ENCODE measurements at regions not wholly inside any gene's neighbourhood (a gene's known extent, or its start where the extent isn't known, plus 50 kb on each side); places are given as distances from the start of the nearest gene placed in this dataset.

GRCh38 chr5:154587123-154588026, 109.3 kb upstream of the HAND1 start:
- TF ChIP-seq POLR2AphosphoS5 (IDR thresholded peaks at IDR 0.05; ENCODE audit: borderline replicate concordance, low read depth, low read length): no peak
- no peak for TF ChIP-seq EZH2 (IDR thresholded peaks at IDR 0.05)
